GM23338 (cell line): ENCODE measurements at regions not wholly inside any gene's neighbourhood (a gene's known extent, or its start where the extent isn't known, plus 50 kb on each side); places are given as distances from the start of the nearest gene placed in this dataset.

ENCODE experiments used
- EZH2 ChIP-seq: fragments of 200-600 bp; sonication (generic); IDR thresholded peaks from one replicate; pipeline ENCODE4 v1.8.0; 2017; ENCODE audit warnings: antibody characterized with exemption, mild to moderate bottlenecking, low read depth; ENCODE audit not compliant: unreplicated experiment
- JUNB ChIP-seq: IDR thresholded peaks from one replicate; pipeline ENCODE4 v1.6.1; 2016; ENCODE audit warnings: antibody characterized with exemption; ENCODE audit not compliant: unreplicated experiment
- POLR2AphosphoS5 ChIP-seq: IDR thresholded peaks from 2 replicates; pipeline ENCODE4 v1.6.1; 2016; ENCODE audit warnings: antibody characterized with exemption, low read depth
- TF ChIP-seq, protein P1 (sequence below), 2 experiments: fragments of 200-600 bp in 1 of 2; sonication (generic) in 1 of 2; conservative IDR thresholded peaks; 2 replicates each; pipeline versions ENCODE4 v1.5.1 to v1.6.1; 2016 to 2017; ENCODE audit warnings: antibody characterized with exemption in 2 of 2, low read depth in 2 of 2, mild to moderate bottlenecking in 2 of 2, moderate library complexity in 1 of 2

DNA sequence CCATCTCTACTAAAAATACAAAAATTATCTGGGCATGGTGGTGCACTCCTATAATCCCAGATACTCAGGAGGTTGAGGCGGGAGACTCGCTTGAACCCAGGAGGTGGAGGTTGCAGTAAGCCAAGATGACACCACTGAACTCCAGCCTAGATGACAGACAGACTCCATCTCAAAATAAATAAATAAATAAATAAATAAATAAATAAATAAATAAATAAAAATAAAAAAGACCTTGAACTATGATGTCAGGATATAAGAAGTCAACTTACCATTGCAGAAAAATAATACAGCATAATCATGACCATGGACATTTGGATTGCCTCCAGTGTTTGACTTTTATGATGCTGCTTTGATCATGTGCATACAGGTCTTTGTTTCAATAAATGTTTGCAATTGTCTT is 484.3 kb upstream of the ROBO1 start:
- TF ChIP-seq EZH2 = no peak
- no peak for TF ChIP-seq POLR2AphosphoS5
- TF ChIP-seq, protein P1, sequence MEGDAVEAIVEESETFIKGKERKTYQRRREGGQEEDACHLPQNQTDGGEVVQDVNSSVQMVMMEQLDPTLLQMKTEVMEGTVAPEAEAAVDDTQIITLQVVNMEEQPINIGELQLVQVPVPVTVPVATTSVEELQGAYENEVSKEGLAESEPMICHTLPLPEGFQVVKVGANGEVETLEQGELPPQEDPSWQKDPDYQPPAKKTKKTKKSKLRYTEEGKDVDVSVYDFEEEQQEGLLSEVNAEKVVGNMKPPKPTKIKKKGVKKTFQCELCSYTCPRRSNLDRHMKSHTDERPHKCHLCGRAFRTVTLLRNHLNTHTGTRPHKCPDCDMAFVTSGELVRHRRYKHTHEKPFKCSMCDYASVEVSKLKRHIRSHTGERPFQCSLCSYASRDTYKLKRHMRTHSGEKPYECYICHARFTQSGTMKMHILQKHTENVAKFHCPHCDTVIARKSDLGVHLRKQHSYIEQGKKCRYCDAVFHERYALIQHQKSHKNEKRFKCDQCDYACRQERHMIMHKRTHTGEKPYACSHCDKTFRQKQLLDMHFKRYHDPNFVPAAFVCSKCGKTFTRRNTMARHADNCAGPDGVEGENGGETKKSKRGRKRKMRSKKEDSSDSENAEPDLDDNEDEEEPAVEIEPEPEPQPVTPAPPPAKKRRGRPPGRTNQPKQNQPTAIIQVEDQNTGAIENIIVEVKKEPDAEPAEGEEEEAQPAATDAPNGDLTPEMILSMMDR (conservative IDR thresholded peaks at IDR 0.05; ENCODE audit: low read depth in 2 of 2) = no peak
- TF ChIP-seq JUNB = no peak
